ENCODE measurements at regions not wholly inside any gene's neighbourhood (a gene's known extent, or its start where the extent isn't known, plus 50 kb on each side); places are given as distances from the start of the nearest gene placed in this dataset.

GRCh38 chr3:178041931-178042330, 494.3 kb upstream of the KCNMB2 start:
- FAIRE-seq (no peak), DNase-seq (ENCODE audit: low read depth, low spot score) (no peak)
- POLR2A ChIA-PET, result no interaction called here
- H3K4me2 ChIP-seq (ENCODE audit: insufficient read depth, low read length), result no peak overlapping the region
- CTCF ChIA-PET, result interaction anchor here (1.3 kb wide), 1 partner anchor 12 kb away, joined by 4 read pairs; no protein-coding TSS in a partner anchor
- no peaks in the 10 kb centered on the region for H3K9me1 ChIP-seq (replicated peaks; ENCODE audit: control insufficient read depth, extremely low read depth, insufficient read depth, low read length)
- BruUV-seq (replicated peaks), result no TSS peak
- dilution Hi-C loops (cut with MboI; ENCODE audit: extremely low pct_ligation_motif_present, low sequenced_read_pairs), result no loop called here
- H3K9me3 ChIP-seq (replicated peaks; ENCODE audit: control insufficient read depth, insufficient read depth, low read length), result no peaks in the 10 kb centered on the region
- no peaks in the 10 kb centered on the region for H3K79me2 ChIP-seq (ENCODE audit: control insufficient read depth, insufficient read depth, low read length)
- H4K20me1 ChIP-seq (replicated peaks; ENCODE audit: control insufficient read depth, extremely low read depth, insufficient read depth, low read length), result no peaks in the 10 kb centered on the region
- no peak overlapping the region for H3K4me3 ChIP-seq (replicated peaks in 1 of 3; ENCODE audit: insufficient read depth in 1 of 3, low read depth in 1 of 3, low read length in 3 of 3)
- TF ChIP-seq EZH2 (IDR thresholded peaks at IDR 0.05; ENCODE audit: borderline replicate concordance, low read depth, low read length, severe bottlenecking) (no peak), FOS (IDR thresholded peaks at IDR 0.05; ENCODE audit: borderline replicate concordance, insufficient read depth, low read length) (no peak), MAX (IDR thresholded peaks at IDR 0.05; ENCODE audit: insufficient read depth, insufficient read length) (no peak), CTCF (IDR thresholded peaks at IDR 0.05; ENCODE audit: extremely low read depth in 1 of 2, insufficient read depth in 1 of 2, low read depth in 1 of 2, low read length in 2 of 2) (no peak), GATA2 (IDR thresholded peaks at IDR 0.05; ENCODE audit: insufficient read depth, insufficient read length, low read depth, low read length) (no peak), POLR2A (IDR thresholded peaks at IDR 0.05; ENCODE audit: low read depth, low read length) (no peak), POLR2AphosphoS5 (IDR thresholded peaks at IDR 0.05; ENCODE audit: insufficient read depth, low read depth, low read length) (no peak), JUN (IDR thresholded peaks at IDR 0.05; ENCODE audit: borderline replicate concordance, insufficient read depth, insufficient read length, low read depth) (no peak), MYC (IDR thresholded peaks at IDR 0.05; ENCODE audit: low read depth, low read length) (no peak)
- H3K4me1 ChIP-seq (ENCODE audit: control insufficient read depth, extremely low read depth, insufficient read depth, low read length), result no peaks in the 10 kb centered on the region
- H2AFZ ChIP-seq (ENCODE audit: low read depth, low read length), result no peak overlapping the region
- no peak overlapping the region for H3K9ac ChIP-seq (replicated peaks; ENCODE audit: extremely low read depth, insufficient read depth, low read length)
- intact Hi-C loops (cut with micrococcal nuclease), result no loop called here
- no peak overlapping the region for H3K27ac ChIP-seq (ENCODE audit: insufficient read depth, low read depth, low read length)
- H3K36me3 ChIP-seq (ENCODE audit: control insufficient read depth in 2 of 2, extremely low read depth in 1 of 2, insufficient read depth in 2 of 2, low read length in 2 of 2), result no peaks in the 10 kb centered on the region
- H3K27me3 ChIP-seq (ENCODE audit: control insufficient read depth in 2 of 2, insufficient read depth in 2 of 2, low read length in 2 of 2), result no peaks in the 10 kb centered on the region
